IMR-90 (cell line): ENCODE measurements at regions not wholly inside any gene's neighbourhood (a gene's known extent, or its start where the extent isn't known, plus 50 kb on each side); places are given as distances from the start of the nearest gene placed in this dataset.

Source experiments
- BHLHE40 ChIP-seq: fragments of 150-350 bp; IDR thresholded peaks from 2 replicates; pipeline ENCODE4 v1.6.1; 2016; ENCODE audit warnings: mild to moderate bottlenecking, low read depth, low read length
- CEBPB ChIP-seq: IDR thresholded peaks from 2 replicates; pipeline ENCODE4 v1.6.1; 2012; ENCODE audit warnings: low read depth, low read length, improper control_type of control experiment
- CHD1 ChIP-seq: IDR thresholded peaks from 2 replicates; pipeline ENCODE4 v1.6.1; 2012; ENCODE audit warnings: low read depth, low read length, improper control_type of control experiment
- CTCF ChIP-seq: conservative IDR thresholded peaks from 2 replicates; pipeline ENCODE4 v1.5.1; 2012; ENCODE audit warnings: mild to moderate bottlenecking, low read depth, low read length, improper control_type of control experiment
- FOS ChIP-seq: fragments of 150-350 bp; IDR thresholded peaks from 2 replicates; pipeline ENCODE4 v1.6.1; 2016; ENCODE audit warnings: low read depth, low read length
- MAFK ChIP-seq: IDR thresholded peaks from 2 replicates; pipeline ENCODE4 v1.6.1; 2012; ENCODE audit warnings: low read depth, low read length, improper control_type of control experiment
- MAZ ChIP-seq: IDR thresholded peaks from 2 replicates; pipeline ENCODE4 v1.6.1; 2012; ENCODE audit warnings: low read depth, mild to moderate bottlenecking, low read length, improper control_type of control experiment, moderate library complexity, borderline replicate concordance
- MXI1 ChIP-seq: IDR thresholded peaks from 2 replicates; pipeline ENCODE4 v1.6.1; 2012; ENCODE audit warnings: low read depth, mild to moderate bottlenecking, low read length, moderate library complexity, borderline replicate concordance
- NFE2L2 ChIP-seq: fragments of 150-350 bp; IDR thresholded peaks from 2 replicates; pipeline ENCODE4 v1.6.1; 2016; ENCODE audit warnings: low read depth, mild to moderate bottlenecking, low read length
- POLR2A ChIP-seq: IDR thresholded peaks from 2 replicates; pipeline ENCODE4 v1.6.1; 2012; ENCODE audit warnings: mild to moderate bottlenecking, low read depth, low read length
- RFX5 ChIP-seq: IDR thresholded peaks from 2 replicates; pipeline ENCODE4 v1.8.0; 2012; ENCODE audit warnings: low read depth, mild to moderate bottlenecking, low read length, moderate library complexity
- USF2 ChIP-seq: fragments of 150-350 bp; IDR thresholded peaks from 2 replicates; pipeline ENCODE4 v1.6.1; 2017; ENCODE audit warnings: mild to moderate bottlenecking, antibody characterized with exemption, low read length, low read depth

GRCh38 chrX:25226151-25226550 lies 210.4 kb upstream of the ARX start:
- TF ChIP-seq CTCF (no peak), CEBPB (no peak), FOS (no peak), POLR2A (no peak), USF2 (no peak), NFE2L2 (no peak), MXI1 (no peak), MAFK (no peak), RFX5 (no peak), CHD1 (no peak), MAZ (no peak), BHLHE40 (no peak)
